Thoracic aorta (tissue), 2 donors: ENCODE measurements at regions not wholly inside any gene's neighbourhood (a gene's known extent, or its start where the extent isn't known, plus 50 kb on each side); places are given as distances from the start of the nearest gene placed in this dataset.

Experiments
- ATAC-seq: fragments of 150-250 bp; one replicate; pipeline ENCODE4 v1.8.0; 2017; ENCODE audit warnings: low read depth; ENCODE audit not compliant: insufficient number of reproducible peaks, low FRiP score
- DNase-seq: peaks from one replicate; pipeline ENCODE4 v3.0.0-alpha.2; 2020; ENCODE audit warnings: low spot score
- H3K27ac ChIP-seq, 2 donors: fragments of 200-600 bp; sonication (generic); 1 replicate in 1 of 2; 2 replicates in 1 of 2; pipeline ENCODE4 v1.5.1; 2016; ENCODE audit warnings: mild to moderate bottlenecking in 2 of 2, moderate library complexity in 2 of 2
- H3K27me3 ChIP-seq: fragments of 200-600 bp; sonication (generic); replicated peaks from 2 replicates; pipeline ENCODE4 v1.6.0; 2016; ENCODE audit warnings: mild to moderate bottlenecking; ENCODE audit not compliant: insufficient read depth
- H3K36me3 ChIP-seq: fragments of 200-600 bp; sonication (generic); one replicate; pipeline ENCODE4 v1.5.1; 2016
- H3K4me1 ChIP-seq, 2 donors: fragments of 200-600 bp; sonication (generic); 1 replicate in 1 of 2; 2 replicates in 1 of 2; pipeline versions ENCODE4 v1.5.1 to v1.6.0; 2016; ENCODE audit warnings: low read depth in 2 of 2, mild to moderate bottlenecking in 1 of 2; ENCODE audit not compliant: control insufficient read depth in 1 of 2
- H3K4me3 ChIP-seq: fragments of 200-600 bp; sonication (generic); 2 replicates; pipeline ENCODE4 v1.5.1; 2016; ENCODE audit warnings: mild to moderate bottlenecking
- H3K9me3 ChIP-seq: fragments of 200-600 bp; sonication (generic); 2 replicates; pipeline ENCODE4 v1.5.1; 2016
- CTCF ChIP-seq: fragments of 200-600 bp; sonication (generic); IDR thresholded peaks from one replicate; pipeline ENCODE4 v1.5.1; 2019; ENCODE audit warnings: antibody characterized with exemption

GRCh38 chr2:107405261-107405660 is 421.4 kb upstream of the RGPD4 start:
- Histone ChIP-seq H3K36me3 (no peaks in the 10 kb centered on the region), H3K27me3 (no peaks in the 10 kb centered on the region), H3K4me1 (no peaks in the 10 kb centered on the region), H3K4me3 (no peak overlapping the region), H3K27ac (no peak overlapping the region), H3K9me3 (no peaks in the 10 kb centered on the region)
- TF ChIP-seq CTCF, result no peak
- no peak for ATAC-seq
- DNase-seq, result no peak

- H3K36me3 ChIP-seq, result no peaks in the 10 kb centered on the region
- peaks cover 11 to 16% of the 10 kb centered on the region in 2 donors for H3K4me1 ChIP-seq
- H3K4me3 ChIP-seq, result no peak overlapping the region
- DNase-seq, result no peak
- ATAC-seq, result no peak
- H3K9me3 ChIP-seq, result no peaks in the 10 kb centered on the region
- no peak for TF ChIP-seq CTCF
- H3K27me3 ChIP-seq, result no peaks in the 10 kb centered on the region
- no peak overlapping the region for H3K27ac ChIP-seq
These were observed 419.7 kb upstream of the RGPD4 start for GRCh38 chr2:107407017-107407416.

GRCh38 chr2:107407974-107408373 is 418.7 kb upstream of the RGPD4 start:
- Histone ChIP-seq H3K36me3 (no peaks in the 10 kb centered on the region), H3K9me3 (no peaks in the 10 kb centered on the region), H3K27ac (no peak overlapping the region), H3K4me3 (no peak overlapping the region), H3K4me1 (peaks cover 13 to 18% of the 10 kb centered on the region in 2 donors), H3K27me3 (no peaks in the 10 kb centered on the region)
- no peak for ATAC-seq
- no peak for DNase-seq
- TF ChIP-seq CTCF, result no peak

GRCh38 chr2:107411267-107411666 is 415.4 kb upstream of the RGPD4 start:
- DNase-seq, result no peak
- no peaks in the 10 kb centered on the region for H3K9me3 ChIP-seq
- no peak for ATAC-seq

GRCh38 chr2:107412209-107412904 is 414.3 kb upstream of the RGPD4 start:
- Histone ChIP-seq H3K27me3 (no peaks in the 10 kb centered on the region), H3K9me3 (no peaks in the 10 kb centered on the region), H3K27ac (peak overlapping the region; percentile 73 to 76), H3K4me3 (peak overlapping the region; percentile 26), H3K4me1 (peaks cover 16 to 30% of the 10 kb centered on the region in 2 donors), H3K36me3 (no peaks in the 10 kb centered on the region)
- TF ChIP-seq CTCF, result no peak
- ATAC-seq, result peak; percentile 58
- DNase-seq, result no peak

More at GRCh38 chr2:107411267-107411666, 415.4 kb upstream of the RGPD4 start:
- Histone ChIP-seq H3K27ac (peak overlapping the region; percentile 73 to 76), H3K4me3 (no peak overlapping the region), H3K4me1 (peaks cover 16 to 30% of the 10 kb centered on the region in 2 donors), H3K27me3 (no peaks in the 10 kb centered on the region), H3K36me3 (no peaks in the 10 kb centered on the region)
- TF ChIP-seq CTCF, result no peak
